ENCODE measurements at regions not wholly inside any gene's neighbourhood (a gene's known extent, or its start where the extent isn't known, plus 50 kb on each side); places are given as distances from the start of the nearest gene placed in this dataset.

DNA sequence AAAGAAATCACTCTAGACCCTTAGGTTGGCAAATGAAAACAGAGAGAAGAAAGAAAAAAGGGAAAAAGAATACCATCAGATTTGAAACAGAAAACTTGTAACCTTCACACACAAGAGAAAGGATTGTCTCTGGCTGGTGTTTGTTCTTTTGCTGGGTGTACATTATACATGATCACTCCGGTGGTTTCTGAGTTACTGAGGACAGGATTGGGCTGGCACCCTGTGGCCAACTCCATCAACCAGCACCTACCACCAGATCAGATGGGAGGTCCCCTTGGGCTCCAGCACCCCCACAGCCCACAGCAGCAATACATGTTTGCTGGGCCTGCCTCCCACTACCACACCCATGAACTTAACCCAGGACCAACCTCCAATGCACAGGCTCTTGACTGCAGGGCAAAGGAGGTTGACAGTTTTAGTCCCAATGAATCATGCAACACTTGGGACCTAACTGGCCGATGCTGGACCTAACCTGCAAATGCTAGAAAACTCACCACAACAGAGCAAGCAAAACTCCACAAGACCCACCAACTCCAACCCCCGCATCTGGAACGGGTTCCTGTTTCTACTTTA is 308.3 kb downstream of the SOX9 start:
- TF ChIP-seq, protein P1, sequence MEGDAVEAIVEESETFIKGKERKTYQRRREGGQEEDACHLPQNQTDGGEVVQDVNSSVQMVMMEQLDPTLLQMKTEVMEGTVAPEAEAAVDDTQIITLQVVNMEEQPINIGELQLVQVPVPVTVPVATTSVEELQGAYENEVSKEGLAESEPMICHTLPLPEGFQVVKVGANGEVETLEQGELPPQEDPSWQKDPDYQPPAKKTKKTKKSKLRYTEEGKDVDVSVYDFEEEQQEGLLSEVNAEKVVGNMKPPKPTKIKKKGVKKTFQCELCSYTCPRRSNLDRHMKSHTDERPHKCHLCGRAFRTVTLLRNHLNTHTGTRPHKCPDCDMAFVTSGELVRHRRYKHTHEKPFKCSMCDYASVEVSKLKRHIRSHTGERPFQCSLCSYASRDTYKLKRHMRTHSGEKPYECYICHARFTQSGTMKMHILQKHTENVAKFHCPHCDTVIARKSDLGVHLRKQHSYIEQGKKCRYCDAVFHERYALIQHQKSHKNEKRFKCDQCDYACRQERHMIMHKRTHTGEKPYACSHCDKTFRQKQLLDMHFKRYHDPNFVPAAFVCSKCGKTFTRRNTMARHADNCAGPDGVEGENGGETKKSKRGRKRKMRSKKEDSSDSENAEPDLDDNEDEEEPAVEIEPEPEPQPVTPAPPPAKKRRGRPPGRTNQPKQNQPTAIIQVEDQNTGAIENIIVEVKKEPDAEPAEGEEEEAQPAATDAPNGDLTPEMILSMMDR (IDR thresholded peaks at IDR 0.05) = no peak

DNA sequence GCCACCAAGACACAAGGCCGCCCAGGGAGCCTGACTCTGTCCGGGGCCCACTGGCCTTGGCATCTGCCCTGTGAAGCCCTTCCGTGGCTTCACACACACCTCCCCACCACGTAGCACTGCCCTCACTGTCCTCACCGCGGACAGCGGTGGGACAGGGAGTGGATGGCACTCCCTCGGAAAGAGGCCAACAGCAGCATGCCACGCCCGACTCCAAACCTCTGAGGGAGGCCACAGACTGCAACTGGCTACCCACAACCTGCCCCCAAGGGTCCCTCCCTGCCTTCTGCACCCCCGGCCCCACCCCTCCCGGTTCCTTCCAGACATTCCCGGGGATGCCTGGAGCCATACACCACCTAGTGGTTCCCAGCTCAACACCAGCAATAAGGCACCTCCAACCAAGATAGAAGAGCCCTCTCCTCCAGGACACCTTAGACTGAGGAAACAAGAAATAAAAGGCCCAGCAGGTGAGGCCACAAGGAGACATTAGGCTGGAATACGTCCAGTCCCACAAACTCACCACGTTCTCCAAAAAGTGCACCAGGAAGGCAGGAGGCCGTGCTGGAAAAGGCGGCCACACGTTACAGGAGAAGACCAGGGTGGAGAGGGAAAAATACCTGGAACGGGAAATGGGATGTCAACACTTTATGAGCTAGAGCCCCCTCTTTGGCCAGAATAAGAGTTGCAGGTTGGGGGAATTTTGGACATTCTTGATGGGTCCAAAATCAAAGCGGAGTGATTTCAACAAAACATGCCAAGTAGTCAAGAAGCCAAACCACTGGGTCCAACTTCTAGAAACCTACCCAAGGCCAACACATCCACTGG is 310.0 kb downstream of the SOX9 start:
- TF ChIP-seq, protein P1 (IDR thresholded peaks at IDR 0.05) = peak; percentile 36; the same call in 1 of the 2 replicates

DNA sequence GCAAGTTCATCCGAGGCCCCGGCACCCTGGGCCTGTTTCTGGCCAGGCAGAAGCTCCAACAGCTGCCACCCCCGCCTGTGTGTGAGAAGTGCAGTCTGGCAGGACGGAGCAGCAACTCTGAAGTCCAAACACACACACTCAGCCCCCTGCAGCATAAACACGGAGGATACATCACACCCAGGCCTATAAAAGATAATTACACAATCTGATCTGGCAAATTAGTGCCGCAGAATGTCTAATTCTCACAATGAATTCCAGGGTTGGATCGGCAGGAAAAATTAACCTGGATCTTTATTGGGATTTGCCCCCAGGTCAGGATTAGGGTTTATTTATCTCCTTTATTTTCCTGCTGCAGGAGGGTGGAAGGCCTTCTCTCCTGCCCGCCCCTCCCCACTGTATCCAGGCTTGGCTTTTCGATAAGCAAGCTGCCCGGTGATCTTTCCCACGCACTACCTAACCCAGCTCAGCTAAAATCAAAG is 311.4 kb downstream of the SOX9 start:
- TF ChIP-seq, protein P1 (IDR thresholded peaks at IDR 0.05) = no peak

DNA sequence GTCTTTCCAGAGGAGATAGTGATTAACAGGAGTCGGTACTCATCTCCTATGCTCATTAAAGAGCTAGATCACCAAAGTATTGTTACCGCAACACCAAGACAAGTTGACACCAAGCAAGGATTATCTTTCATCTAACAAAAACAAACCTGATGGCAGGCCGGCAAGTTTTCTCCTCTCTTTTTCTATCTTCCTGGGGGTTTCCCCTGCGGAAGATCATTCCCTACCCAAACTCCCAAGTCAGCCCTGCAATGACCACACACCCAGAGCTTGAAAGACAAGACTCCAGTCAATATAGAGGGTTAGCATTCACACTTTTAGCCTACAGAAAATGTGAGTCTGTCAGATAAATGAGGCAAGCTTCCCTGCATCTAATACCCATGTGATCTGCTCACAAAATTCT is 312.1 kb downstream of the SOX9 start:
- TF ChIP-seq, protein P1 (IDR thresholded peaks at IDR 0.05) = no peak

DNA sequence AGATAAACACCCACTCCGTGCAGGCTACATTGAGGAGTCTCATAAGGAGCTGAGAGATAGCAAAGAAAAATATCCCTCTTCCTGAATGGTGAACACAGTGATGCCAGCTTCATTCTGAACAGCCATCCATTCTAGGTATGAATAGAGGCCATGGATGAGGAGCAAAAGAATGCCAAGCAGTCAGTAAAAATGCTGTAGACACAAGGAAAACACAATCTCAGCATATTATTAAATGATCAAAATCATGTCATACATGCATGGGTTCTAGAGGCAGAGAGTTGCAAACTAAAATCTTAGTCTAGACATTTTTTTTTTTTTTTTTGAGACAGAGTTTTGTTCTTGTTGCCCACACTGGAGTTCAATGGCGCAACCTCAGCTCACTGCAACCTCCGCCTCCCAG is 313.0 kb downstream of the SOX9 start:
- TF ChIP-seq, protein P1 (IDR thresholded peaks at IDR 0.05) = no peak

DNA sequence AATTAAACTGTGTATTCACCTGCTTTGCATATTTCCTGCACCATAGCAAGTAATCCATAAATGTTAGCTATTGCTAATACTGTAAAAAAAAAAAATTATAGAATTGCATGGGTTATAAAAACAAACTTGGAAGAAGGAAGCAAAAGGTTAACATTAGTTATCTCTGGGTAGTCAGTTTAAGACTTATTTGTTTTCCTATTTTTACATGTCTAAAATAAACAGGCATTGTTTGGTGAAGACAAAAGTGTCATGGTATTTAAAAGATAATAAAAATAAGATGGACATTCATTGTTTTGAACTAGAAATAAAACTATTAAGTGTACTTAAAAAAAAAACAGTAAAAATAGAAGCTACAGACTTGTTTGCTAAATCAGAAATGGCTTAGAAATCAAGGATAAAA is 313.8 kb downstream of the SOX9 start:
- TF ChIP-seq, protein P1 (IDR thresholded peaks at IDR 0.05) = no peak

DNA sequence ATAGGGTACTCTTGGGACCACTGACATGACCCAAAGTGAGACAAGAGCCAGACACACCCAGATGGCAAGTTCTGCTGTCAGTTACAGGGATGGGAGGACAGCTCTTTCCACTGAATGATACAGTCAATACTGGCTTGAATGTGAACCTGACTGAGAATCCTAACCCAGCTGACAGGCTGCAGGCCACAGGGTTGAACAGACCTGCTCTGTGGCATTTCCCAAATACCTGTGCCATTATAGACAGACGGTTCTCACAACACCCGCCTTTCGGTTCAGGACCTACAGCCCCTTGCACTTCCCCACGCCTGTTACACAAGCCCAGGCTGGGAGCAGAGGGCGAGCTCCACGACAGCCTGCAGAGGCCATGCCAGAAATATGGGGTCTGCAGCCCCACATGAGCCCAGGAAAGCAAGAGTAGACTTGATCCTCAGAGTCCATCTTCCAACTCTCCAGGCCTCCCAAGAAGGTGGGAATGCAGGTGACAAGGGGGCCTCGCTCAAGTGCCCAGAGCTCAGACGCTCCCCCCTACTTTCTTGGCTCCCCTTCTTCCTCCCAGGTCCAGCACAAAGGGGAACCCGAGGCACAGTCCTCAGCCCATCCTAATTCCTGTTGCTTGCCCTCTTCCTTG is 314.3 kb downstream of the SOX9 start:
- TF ChIP-seq, protein P1 (IDR thresholded peaks at IDR 0.05) = no peak
